ENCODE measurements at regions not wholly inside any gene's neighbourhood (a gene's known extent, or its start where the extent isn't known, plus 50 kb on each side); places are given as distances from the start of the nearest gene placed in this dataset.

DNA sequence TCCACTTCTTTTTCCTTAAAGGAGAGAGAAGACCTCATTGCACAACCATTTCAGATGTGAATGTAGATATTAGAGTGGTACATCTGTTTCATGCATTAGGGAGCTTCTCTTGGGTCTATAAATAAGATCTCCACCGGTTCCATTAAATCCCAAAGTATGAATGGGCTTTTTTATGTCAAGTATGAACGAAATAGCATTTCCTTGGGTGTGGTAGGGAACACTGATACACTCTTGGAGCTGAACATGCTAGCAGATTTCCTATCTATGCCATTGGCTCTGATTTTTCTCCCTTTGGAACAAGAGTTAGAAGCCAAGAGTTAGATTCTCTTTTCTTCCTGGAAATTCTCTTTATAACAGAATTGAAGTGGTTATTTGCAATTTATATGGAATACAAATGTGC, 245.6 kb upstream of the ADAMTS5 start:
- TF ChIP-seq USF1 (IDR thresholded peaks at IDR 0.05) (no peak), TAF1 (IDR thresholded peaks at IDR 0.05; ENCODE audit: low read depth) (no peak), MAX (IDR thresholded peaks at IDR 0.05) (no peak)

Measured in Ishikawa (cell line).